ENCODE measurements at regions not wholly inside any gene's neighbourhood (a gene's known extent, or its start where the extent isn't known, plus 50 kb on each side); places are given as distances from the start of the nearest gene placed in this dataset.
"Not testable (repeated sequence)": the region's sequence is repeated elsewhere in the genome, so short reads cannot be mapped to it uniquely, and the experiment has no call there.

DNA sequence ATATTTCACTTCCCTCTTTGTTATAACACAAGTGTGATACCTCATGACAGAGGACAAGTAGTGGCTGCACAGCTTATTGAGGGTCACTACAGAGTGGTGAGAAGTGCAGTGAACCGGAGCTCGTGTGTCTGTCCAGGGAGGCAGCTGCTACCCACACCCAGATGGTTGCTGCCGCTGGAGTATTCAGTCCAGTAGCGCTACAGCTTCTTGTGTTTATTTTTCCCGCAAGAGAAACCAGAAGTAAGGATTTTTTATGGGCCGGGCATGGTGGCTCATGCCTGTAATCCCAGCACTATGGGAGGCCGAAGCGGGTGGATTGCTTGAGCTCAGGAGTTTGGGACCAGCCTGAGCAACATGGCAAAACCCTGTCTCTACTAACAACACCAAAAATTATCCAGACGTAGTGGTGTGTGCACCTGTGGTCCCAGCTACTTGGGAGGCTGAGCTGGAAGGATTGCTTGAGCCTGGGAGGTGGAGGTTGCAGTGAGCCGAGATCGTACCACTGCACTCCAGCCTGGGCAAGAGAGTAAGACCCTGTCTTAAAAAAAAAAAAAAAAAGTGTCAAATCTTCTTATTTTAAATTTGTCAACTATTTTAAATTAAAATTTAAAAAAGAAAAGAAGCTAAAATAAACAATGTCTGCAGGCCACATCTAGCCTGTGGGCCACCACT lies 213.5 kb upstream of the MSX2 start:
- not testable (repeated sequence) for H3K27me3 Mint-ChIP-seq; H3K4me3 Mint-ChIP-seq; H3K9me3 Mint-ChIP-seq (ENCODE audit: low read depth); H3K36me3 Mint-ChIP-seq; H3K4me1 Mint-ChIP-seq (ENCODE audit: low read depth); H3K27ac Mint-ChIP-seq

DNA sequence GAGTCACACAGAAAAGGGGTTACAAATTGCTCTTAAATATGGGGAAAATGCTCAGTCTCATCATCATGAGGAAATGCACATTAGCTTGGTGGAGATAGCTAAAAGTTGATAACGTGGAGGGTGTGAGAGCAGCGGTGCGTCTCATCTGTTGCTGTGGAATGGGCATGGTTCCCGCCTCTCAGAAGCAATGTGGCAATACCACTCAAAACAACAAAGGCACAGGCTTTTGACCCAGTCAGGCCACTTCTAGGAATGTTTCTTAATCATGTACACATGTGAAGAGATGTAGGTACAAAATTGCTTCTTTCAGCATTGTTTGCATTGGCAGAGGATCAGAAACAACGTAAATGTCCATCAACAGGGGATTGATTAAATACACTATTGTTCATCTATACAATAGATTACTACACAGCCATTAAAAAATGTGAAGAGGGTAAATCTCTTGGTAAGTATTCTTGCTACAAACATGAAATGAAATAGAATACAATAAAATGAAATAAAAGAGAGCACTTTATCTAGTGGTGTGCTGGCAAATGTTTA lies 212.6 kb upstream of the MSX2 start:
- Mint-ChIP-seq H3K4me3 (no peak overlapping the region), H3K4me1 (ENCODE audit: low read depth) (no peaks in the 10 kb centered on the region), H3K27me3 (peaks cover 1% of the 10 kb centered on the region), H3K27ac (no peak overlapping the region), H3K36me3 (no peaks in the 10 kb centered on the region), H3K9me3 (ENCODE audit: low read depth) (peaks cover 3% of the 10 kb centered on the region)

DNA sequence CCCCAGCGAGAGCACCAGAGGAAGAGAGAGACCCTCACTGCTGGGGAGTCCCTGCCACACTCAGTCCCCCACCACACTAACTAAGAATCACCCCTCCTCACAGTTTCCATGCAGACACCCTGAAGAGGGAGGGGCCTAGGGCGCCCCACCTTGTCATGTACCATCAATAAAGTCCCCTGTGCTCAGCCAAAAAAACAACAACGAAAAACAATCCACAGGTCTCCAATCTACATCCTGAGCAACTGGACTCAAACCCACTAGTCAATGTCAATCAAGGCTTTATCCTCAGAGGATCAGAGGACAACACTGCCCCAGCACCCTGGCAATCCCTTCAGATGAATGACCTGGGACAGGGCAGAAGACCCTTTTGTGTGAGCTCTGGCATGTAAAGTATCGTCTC lies 210.1 kb upstream of the MSX2 start:
- Mint-ChIP-seq H3K27ac (no peak overlapping the region), H3K4me3 (no peak overlapping the region), H3K4me1 (ENCODE audit: low read depth) (no peaks in the 10 kb centered on the region), H3K9me3 (ENCODE audit: low read depth) (peaks cover 4% of the 10 kb centered on the region), H3K27me3 (no peaks in the 10 kb centered on the region), H3K36me3 (no peaks in the 10 kb centered on the region)

DNA sequence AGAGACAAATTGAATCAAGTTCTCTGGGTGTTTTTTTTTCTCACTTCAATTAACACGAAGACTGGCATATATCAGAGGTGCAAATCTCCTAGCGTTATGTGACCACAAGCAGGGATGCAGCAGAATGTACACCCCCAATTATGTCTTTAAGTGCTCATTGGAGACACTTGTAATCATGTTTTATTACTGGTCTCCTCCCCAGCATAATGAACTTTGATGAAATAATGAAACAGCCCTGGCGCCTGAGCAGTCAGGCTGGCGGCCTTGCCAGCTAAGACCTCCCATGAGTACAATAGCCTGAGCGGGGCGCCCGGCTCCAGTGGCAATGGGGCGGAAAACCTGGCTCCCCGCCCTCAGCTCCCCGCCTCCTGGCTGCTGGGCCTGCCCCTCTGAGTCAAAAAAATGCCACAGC lies 209.4 kb upstream of the MSX2 start:
- no peak overlapping the region for H3K27ac Mint-ChIP-seq
- H3K4me3 Mint-ChIP-seq: no peak overlapping the region
- no peaks in the 10 kb centered on the region for H3K4me1 Mint-ChIP-seq (ENCODE audit: low read depth)
- H3K36me3 Mint-ChIP-seq: no peaks in the 10 kb centered on the region
- no peaks in the 10 kb centered on the region for H3K27me3 Mint-ChIP-seq
- peaks cover 4% of the 10 kb centered on the region for H3K9me3 Mint-ChIP-seq (ENCODE audit: low read depth)

DNA sequence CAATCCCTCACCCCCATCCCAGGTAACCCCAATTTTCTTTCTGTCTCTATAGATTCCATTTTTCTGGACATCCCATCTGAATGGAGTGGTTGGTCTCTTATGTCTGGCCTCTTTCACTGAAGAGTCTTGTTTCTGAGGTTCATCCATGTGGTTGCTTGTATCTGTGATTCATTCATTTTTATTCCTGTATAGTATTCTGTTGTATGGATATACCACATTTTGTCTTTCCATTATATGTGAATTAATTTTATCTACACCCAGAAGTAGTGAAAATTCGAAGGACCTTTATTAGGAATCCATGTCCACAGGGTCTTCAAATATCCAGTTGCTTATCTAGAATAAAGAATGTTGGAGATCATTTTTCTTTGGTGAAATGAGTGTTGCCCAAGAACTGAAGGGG lies 207.6 kb upstream of the MSX2 start:
- H3K36me3 Mint-ChIP-seq: no peaks in the 10 kb centered on the region
- H3K9me3 Mint-ChIP-seq (ENCODE audit: low read depth): peaks cover 4% of the 10 kb centered on the region
- H3K4me1 Mint-ChIP-seq (ENCODE audit: low read depth): no peaks in the 10 kb centered on the region
- H3K4me3 Mint-ChIP-seq: no peak overlapping the region
- no peaks in the 10 kb centered on the region for H3K27me3 Mint-ChIP-seq
- no peak overlapping the region for H3K27ac Mint-ChIP-seq

DNA sequence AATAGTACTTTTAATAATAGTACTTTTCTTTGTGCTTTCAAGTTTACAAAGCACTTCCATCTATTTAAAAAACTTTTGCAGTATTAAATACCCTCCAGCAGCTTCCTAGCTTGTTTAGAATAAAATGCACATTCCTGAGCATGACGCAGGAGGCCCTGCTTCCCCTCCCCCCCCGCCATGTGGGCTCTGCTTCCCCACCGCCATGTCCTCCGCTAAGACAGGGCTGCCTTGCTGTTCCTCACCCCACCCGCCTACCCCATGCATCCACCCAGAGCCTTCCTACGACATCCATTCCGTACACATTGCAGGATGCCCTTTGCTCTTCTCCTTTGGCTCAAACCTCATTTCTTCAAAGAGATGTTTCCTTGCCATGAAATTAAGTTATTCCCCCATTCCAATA lies 205.9 kb upstream of the MSX2 start:
- no peaks in the 10 kb centered on the region for H3K27me3 Mint-ChIP-seq
- H3K27ac Mint-ChIP-seq: no peak overlapping the region
- no peak overlapping the region for H3K4me3 Mint-ChIP-seq
- H3K36me3 Mint-ChIP-seq: no peaks in the 10 kb centered on the region
- peaks cover 4% of the 10 kb centered on the region for H3K9me3 Mint-ChIP-seq (ENCODE audit: low read depth)
- H3K4me1 Mint-ChIP-seq (ENCODE audit: low read depth): no peaks in the 10 kb centered on the region

DNA sequence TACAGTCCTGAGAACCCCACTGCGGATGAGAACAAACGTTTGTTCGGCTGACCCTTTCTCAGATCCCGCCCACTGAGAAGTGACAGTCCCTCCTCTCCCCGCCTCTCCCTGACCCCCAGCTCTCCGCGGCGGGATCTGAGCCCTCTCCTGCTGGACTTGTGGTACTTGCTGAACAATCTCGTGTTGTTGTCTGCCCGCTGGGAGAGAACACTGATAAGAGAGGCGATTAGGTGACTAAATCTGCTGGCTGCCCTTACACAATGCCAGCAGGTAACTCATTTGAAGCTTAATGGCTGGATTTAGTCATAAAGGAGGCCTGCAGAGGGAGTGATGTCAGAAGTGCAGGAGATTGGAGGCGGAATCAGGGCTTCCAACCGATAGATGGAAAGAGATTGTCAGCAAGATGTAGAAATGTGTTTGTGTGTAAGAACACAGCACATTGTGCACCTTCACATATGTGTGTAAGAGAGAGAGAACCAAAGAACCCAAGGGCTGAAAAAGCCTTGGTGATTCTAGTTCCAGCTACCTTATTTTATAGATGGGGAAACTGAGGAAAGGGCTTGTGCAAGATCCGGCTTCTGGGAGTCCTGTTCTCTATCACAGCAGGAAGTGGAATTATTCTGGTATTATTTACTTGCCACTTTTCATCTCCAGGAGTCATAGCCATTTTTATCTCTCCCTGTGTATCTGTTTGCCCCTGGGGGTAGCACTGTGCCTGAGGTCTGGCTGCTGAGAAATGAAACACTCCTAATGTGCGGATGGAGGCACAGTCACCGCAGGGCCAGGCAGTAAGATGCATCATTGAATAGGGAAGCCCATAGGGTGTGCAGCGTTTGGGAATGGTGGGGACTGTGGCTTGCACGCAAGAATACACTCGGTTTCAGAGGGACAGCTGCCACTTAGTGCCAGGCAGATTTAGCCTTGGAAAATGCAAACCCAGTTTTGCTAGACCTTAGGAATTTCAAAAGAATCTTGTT lies 203.7 kb upstream of the MSX2 start:
- Mint-ChIP-seq H3K4me3 (no peak overlapping the region), H3K36me3 (no peaks in the 10 kb centered on the region), H3K4me1 (ENCODE audit: low read depth) (no peaks in the 10 kb centered on the region)

DNA sequence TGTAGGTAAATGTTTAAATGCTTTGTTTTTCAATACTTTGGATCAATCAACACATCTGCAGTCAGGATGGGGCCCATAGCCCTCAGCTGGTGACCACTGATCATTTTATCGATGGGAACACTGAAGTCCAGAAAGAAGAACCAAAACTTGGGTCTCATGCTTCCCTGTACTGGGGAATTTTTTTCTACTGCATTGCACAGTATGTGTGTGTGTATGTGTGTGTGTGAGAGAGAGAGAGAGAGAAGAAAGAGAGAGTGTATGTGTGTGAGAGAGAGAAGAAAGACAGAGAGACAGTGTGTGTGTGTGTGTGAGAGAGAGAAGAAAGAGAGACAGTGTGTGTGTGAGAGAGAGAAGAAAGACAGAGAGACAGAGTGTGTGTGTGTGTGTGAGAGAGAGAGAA lies 202.9 kb upstream of the MSX2 start:
- H3K36me3 Mint-ChIP-seq: no peaks in the 10 kb centered on the region
- H3K27ac Mint-ChIP-seq: no peak overlapping the region
- H3K4me3 Mint-ChIP-seq: no peak overlapping the region
- no peaks in the 10 kb centered on the region for H3K4me1 Mint-ChIP-seq (ENCODE audit: low read depth)
- peaks cover 4% of the 10 kb centered on the region for H3K9me3 Mint-ChIP-seq (ENCODE audit: low read depth)
- H3K27me3 Mint-ChIP-seq: peaks cover 6% of the 10 kb centered on the region

More for the DNA sequence above, 203.7 kb upstream of the MSX2 start:
- Mint-ChIP-seq H3K27me3 (peaks cover 4% of the 10 kb centered on the region), H3K27ac (no peak overlapping the region), H3K9me3 (ENCODE audit: low read depth) (peaks cover 4% of the 10 kb centered on the region)

DNA sequence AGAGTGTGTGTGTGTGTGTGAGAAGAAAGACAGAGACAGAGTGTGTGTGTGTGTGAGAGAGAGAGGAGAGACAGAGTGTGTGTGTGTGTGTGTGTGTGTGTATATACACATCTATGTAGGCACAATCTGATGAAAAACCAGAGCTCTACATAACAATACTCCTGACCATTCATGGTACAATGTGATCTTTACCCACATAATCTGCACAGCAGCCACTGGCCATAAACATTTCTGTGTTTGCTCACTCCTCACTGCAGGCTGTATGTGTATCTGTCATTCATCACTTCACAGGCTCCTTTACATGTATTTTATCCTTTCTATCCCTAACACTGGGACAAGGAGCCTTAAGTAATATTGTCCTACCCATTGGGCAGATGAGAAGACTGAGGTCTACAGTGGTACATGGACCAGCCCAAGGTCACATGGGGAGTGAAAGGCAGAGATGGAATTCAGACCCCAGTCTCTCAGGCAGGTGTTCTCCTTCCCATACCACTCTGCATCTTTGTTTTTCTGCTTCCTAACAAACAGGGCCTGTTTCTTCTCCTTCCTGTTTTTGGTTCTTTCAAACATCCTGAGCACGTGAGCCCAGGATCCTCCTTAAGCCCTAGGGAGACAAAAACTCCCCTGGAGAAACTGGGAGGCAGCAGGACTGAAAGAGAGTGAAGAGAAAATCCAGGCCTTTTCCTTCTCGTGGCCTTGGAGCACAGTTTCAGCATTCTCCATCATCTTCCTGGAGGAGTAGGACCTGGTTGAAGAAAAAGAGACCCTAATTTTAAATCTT lies 201.7 kb upstream of the MSX2 start:
- Mint-ChIP-seq H3K27me3 (peaks cover 6% of the 10 kb centered on the region), H3K4me3 (no peak overlapping the region), H3K9me3 (ENCODE audit: low read depth) (no peaks in the 10 kb centered on the region), H3K36me3 (no peaks in the 10 kb centered on the region), H3K4me1 (ENCODE audit: low read depth) (no peaks in the 10 kb centered on the region), H3K27ac (no peak overlapping the region)

DNA sequence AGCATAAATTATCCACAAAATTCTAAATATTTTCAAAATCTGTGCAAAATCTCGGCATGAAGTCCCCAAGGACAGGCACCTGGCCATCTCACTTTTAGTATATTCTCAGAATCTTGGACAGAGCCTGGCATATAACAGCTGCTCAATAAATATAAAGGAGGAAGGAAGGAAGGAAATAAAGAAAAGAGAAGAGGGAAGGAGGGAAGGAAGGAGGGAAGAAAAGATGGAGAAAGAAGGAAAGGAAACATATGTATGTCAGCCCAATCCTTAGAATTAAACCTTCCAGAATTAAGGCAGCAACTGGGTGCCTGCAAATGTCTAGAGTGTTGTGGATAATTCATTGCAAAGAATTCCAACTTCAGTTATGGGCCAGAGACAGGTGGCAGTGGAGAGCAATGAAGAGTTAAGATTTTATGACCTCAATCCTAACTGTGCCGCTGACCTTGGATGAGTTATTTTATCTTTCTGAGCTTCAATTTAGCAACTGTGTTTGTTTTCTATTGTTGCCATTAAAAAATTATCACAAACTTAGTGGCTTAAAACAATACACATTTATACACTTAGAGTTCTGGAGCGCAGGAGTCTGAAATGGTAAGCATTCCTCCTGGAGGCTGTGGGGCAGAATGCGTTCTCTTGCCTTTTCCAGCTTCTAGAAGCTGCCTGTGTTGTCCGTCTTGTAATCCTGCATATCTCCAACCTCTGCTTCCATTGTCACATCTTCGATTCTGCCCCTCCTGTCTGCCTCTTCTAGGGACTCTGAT lies 200.9 kb upstream of the MSX2 start:
- Mint-ChIP-seq H3K27me3 (peaks cover 6% of the 10 kb centered on the region), H3K4me3 (no peak overlapping the region), H3K36me3 (no peaks in the 10 kb centered on the region), H3K27ac (no peak overlapping the region), H3K4me1 (ENCODE audit: low read depth) (no peaks in the 10 kb centered on the region), H3K9me3 (ENCODE audit: low read depth) (no peaks in the 10 kb centered on the region)

DNA sequence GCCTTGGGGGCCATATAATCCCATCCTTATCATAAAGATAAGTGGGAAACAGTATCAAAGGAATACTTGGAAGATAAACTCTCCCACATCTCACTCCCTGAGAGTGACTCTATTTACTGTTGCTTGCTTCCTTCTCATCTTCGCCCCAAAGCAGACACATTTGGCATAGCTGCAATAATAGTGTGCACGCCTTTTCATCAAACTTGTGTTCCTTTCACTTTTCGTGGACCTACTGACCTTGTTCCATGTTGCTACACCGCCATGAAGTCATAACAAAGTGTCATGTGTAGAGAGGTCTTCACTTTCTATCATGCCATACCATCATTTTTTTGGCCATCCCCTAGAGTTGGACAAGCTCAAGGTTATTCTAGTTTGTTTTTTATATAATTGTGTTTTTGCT lies 200.0 kb upstream of the MSX2 start:
- H3K27ac Mint-ChIP-seq: no peak overlapping the region
- H3K4me1 Mint-ChIP-seq (ENCODE audit: low read depth): no peaks in the 10 kb centered on the region
- no peak overlapping the region for H3K4me3 Mint-ChIP-seq
- no peaks in the 10 kb centered on the region for H3K9me3 Mint-ChIP-seq (ENCODE audit: low read depth)
- H3K27me3 Mint-ChIP-seq: peaks cover 9% of the 10 kb centered on the region
- no peaks in the 10 kb centered on the region for H3K36me3 Mint-ChIP-seq

DNA sequence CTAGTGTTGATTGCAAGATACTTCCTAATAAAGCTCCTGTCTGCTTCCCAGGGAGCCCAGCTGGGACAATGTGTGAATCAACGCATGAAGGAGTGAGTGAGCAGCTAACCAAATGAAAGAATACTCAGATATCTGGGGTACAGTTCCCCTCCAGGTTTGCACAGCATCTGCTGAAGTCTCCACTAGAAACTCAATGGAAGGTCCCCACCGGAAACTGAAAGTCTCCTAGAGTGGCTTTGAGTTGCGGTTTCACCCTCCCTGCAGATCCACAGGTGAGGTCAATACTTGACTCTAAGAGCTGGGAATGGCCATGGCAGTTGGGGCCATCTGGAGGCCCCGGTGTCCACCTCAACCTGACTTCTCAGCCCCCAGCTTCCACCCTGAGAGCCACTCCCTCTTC lies 198.2 kb upstream of the MSX2 start:
- no peak overlapping the region for H3K27ac Mint-ChIP-seq
- H3K4me1 Mint-ChIP-seq (ENCODE audit: low read depth): no peaks in the 10 kb centered on the region
- H3K9me3 Mint-ChIP-seq (ENCODE audit: low read depth): no peaks in the 10 kb centered on the region
- peaks cover 12% of the 10 kb centered on the region for H3K27me3 Mint-ChIP-seq
- H3K4me3 Mint-ChIP-seq: no peak overlapping the region
- H3K36me3 Mint-ChIP-seq: no peaks in the 10 kb centered on the region

DNA sequence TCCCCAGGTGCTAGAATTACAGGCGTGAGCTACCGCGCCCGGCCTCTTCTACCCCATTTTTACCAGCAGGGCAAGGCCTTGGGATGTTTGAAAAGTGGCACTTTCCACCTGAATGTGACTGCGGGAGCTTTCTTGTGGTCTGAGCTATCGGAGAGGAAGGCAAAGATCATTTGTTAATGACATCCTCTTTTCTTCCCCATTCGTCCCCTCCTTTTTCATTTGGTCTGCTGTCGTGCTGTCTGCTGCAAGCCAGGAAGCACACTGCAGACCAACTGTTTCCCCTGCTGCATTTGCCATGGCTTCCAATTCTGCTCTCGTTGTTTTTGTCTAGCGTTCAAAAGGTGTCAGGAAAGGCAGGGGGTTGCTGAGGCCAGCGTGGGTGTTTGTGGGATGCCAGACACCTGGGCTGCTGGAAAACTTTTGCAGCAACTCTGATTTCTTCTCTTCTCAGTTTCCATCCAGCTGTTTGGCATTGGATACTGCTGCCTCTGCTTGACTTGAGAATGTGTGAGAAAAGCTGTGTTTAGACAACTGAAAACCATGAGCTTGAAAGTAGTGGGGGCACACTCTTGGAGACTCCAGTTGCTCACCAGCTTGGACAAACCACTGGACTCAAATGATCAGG lies 196.4 kb upstream of the MSX2 start:
- H3K4me3 Mint-ChIP-seq: no peak overlapping the region
- H3K27ac Mint-ChIP-seq: no peak overlapping the region
- no peaks in the 10 kb centered on the region for H3K4me1 Mint-ChIP-seq (ENCODE audit: low read depth)
- H3K9me3 Mint-ChIP-seq (ENCODE audit: low read depth): no peaks in the 10 kb centered on the region
- H3K36me3 Mint-ChIP-seq: no peaks in the 10 kb centered on the region
- H3K27me3 Mint-ChIP-seq: peaks cover 12% of the 10 kb centered on the region

Data from activated naive CD8-positive, alpha-beta T cell (primary cell).